ENCODE measurements at regions not wholly inside any gene's neighbourhood (a gene's known extent, or its start where the extent isn't known, plus 50 kb on each side); places are given as distances from the start of the nearest gene placed in this dataset.
"Not testable (repeated sequence)": the region's sequence is repeated elsewhere in the genome, so short reads cannot be mapped to it uniquely, and the experiment has no call there.

DNA sequence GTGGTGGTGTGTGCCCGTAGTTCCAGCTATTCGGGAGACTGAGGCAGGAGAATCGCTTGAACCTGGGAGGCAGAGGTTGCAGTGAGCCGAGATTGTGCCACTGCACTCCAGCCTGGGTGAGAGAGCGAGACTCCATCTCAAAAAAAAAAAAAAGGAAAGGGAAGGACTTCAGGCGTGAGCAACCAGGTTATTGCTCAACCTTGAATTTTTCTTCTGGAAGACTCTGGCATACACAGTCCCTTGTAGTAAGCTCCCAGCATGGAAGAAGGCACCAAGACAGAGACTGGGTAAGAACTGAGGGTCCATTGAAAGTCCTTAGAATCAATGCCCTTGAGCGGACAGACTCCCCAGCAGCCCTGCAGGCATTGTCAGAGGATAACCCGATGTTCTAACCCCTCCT, 75.0 kb downstream of the C9orf50 start:
- DNase-seq (ENCODE audit: low read depth): not testable (repeated sequence)

DNA sequence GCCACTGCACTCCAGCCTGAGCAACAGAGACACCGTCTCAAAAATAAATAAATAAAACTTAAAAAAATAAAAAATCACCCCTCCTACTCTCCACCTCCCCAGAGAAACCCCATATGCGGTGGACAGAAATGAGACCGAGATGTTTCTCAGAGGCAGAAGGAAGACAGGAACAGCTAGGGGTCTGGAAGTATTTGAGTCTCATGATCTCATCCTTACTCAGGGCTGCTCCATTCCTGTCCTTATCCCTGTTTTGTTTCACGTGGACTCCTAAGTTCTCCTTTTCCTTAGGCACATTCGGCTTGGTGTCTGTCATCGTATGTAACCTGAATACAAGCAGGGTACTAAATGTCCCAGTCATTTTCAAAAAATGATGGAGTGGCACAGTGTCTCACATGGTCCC, 76.1 kb downstream of the C9orf50 start:
- DNase-seq (ENCODE audit: low read depth): no peak

DNA sequence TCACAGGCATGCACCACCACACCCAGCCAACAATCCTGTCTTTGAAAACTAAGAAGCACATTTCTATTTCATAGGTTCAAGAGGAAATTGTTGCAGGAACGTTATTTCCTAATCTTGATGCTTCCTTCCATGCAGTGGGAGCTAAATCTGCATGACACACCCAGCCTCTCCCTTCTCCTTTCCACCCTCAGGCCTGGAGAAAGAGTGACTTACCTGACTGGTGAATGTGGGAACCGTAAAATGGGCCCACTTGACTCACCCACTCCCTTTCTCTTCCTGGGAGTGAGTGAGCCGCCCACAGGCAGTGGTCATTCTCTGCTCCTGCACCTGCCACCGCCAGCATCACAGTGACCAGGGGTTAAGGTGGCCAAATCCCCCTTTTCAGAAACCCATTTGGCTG, 78.2 kb downstream of the C9orf50 start:
- no peak for DNase-seq (ENCODE audit: low read depth)

DNA sequence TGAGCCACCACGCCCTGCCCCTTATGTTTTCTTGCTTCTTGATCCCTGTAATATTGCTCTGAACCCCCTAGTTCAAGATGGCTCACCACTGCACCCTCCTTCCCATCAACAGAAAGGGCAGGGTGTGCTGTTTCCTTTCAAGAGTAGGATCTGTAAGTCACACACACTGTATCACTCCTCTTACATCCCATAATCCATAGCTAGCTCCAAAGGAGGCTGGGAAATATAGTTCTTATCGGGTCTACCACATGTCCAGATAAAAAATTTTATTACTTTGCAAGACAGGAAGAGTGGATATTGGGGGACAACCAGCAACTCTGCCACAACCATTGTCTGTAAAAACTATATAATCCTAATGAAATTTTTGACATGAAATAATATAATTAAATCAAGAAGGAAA, 79.6 kb downstream of the C9orf50 start:
- DNase-seq (ENCODE audit: low read depth): no peak

DNA sequence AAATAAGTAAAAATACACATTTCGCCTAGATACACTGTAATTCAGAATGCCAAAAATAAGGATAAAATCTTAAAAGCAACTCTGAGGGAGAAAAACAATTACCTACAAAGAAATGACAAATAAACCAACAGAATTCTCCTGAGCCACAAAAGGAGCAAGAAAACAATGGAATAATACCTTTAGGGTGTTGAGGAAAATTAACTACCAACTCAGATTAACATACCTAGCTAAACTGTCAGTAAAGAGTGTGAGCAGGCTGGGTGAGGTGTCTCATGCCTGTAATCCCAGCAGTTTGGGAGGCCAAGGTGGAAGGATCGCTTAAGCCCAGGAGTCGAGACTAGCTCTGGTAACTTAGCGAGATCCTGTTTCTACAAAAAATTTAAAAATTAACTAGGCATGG, 81.5 kb downstream of the C9orf50 start:
- no peak for DNase-seq (ENCODE audit: low read depth)

DNA sequence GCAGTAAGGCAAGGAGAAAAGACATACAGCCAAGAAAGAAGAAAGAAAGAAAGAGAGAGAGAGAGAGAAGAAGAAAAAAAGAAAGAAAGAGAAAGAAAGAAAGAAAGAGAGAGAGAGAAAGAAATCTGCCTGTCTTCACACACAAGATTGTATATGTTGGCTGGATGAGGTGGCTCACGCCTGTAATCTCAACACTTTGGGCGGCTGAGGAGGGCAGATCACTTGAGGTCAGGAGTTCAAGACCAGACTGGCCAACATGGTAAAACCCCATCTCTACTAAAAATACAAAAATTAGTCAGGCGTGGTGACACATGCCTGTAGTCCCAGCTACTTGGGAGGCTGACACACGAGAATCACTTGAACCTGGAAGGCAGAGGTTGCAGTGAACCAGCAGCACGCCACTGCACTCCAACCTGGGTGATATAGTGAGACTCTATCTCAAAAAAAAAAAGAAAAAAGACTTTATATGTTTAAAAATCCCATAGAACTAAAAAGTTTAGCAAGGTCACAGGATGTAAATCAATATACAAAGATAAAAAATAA, 89.0 kb downstream of the C9orf50 start:
- DNase-seq (ENCODE audit: low read depth): not testable (repeated sequence)

DNA sequence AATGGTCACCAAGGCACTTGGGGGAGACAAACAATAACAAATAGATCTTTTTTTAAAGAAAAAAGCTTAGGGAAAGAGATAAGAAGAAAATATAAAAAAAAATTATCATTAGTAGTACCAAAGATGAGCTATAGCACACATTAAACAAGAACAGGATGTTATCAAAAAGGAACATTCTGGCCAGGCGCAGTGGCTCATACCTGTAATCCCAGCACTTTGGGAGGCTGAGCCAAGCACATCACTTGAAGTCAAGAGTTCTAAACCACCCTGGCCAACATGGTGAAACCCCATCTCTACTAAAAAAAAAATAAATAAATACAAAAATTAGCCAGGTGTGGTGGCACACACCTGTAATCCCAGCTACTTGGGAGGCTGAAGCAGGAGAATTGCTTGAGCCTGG, 92.9 kb downstream of the C9orf50 start:
- DNase-seq (ENCODE audit: low read depth): not testable (repeated sequence)

DNA sequence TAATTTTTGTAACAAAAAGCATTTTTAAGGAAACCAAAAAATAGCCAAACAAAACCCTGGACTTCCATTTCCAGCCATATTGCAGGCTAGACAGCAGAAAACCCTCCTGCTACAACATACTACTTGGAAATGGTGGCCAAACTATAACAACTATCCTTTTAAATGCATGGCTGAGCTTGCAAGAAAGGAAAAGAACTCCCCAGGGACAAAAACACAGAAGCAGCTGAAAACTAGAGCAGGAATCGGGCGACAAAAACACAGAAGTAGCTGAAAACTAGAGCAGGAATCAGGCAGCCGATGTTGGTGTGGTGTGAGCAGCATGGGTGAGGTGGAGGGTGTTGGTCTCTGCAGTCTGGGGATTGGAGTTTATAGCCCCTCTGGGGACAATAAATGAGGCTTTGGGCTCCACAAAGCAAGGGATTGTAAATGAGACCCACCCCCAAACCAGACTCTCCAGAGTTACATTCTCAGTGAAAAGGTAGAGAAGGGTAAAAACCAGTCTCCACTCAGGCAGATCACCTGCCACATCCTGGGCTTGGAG, 95.2 kb downstream of the C9orf50 start:
- DNase-seq (ENCODE audit: low read depth): no peak

DNA sequence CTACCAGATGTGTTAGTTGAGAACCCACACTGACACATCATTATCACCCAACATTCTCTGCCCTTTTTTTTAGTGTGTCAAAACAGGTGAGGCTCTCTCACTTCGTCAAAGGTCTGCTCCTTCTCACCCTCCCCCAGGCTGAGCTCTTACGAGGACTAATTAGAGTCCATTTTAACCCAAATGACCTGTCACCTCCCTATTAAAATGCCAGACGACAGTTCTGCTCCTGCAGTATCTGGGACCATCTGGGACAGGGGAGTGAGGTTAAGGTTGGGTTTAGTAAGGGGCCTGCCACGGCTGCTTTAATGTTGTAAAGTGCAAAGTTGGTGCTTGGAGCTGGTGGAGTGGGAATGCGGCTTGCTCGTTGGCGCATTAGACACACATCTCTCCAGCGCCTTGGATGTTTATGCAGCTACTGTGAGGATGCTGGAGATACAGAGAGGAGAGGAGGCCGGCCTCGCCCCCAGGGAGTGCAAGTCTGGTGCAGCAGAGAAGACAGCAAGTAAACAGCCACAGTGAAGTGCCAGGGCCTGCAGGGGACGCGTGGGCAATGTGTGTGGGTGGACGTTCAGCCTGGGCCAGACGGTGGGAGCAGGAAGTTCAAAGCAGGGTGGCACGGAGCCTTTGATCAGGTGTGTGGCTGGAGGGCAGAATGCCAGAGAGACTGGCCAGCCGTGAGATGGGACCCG, 96.2 kb downstream of the C9orf50 start:
- DNase-seq (ENCODE audit: low read depth): no peak

DNA sequence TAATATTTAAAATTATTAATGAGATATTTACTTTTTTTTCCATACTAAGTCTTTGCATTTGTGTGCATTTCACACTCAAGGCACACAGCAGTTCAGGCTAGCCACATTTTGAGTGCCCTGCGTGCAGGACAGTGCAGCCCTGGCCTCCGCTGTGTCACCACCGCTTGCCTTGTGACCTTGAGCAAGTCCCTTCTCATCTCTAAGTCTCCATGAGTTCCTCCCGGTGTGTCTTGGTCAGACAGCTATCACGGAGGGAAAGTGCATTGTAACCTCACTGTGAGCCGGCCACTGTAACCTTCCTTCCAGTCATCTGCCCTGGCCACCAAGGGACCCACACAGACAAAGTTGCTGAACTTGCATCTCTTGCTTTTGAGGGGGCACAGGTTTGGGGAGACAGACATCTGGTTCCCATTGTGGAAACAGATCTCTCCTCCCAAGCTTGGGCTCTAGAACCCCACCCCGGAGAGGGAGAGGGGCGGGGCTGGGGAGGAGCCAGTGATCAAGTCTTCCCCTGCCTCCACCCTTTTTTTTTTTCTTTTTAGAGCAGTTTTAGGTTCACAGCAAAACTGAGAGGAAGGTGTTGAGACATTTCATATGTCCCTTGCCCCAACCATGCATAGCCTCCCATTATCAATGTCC, 96.8 kb downstream of the C9orf50 start:
- no peak for DNase-seq (ENCODE audit: low read depth)

DNA sequence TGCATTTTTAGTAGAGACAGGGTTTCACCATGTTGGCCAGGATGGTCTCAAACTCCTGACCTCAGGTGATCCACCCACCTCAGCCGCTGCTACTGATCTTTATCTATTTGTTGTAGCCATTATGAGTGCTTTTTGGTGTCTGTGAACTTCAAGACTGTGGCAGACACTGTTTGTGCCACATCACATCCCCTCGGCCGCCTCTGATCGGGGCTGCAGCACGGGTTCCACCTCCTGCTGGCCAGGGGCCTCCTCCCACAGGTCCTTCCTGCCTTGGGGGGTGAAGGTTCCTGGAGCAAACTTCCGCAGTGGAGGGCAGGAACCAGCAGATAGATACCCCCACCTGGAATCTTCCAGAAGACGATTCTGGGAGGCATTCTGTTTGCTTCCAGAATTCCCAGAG, 98.5 kb downstream of the C9orf50 start:
- no peak for DNase-seq (ENCODE audit: low read depth)

DNA sequence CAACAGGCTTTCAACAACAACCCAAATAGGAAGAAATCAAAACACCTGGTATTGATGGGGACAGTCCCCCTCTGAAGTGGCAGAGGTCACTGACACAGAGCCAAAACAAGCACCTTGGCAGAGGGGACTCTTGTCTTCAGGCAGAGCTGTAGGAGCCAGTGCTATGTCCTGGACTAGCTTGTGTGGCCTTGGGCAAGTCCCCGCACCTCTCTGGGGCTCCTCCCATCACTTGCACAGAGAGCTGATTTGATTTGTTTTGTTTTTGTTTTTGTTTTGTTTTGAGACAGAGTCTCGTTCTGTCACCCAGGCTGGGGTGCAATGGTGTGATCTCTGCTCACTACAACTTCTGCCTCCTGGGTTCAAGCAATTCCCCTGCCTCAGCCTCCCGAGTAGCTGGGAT, 100.8 kb downstream of the C9orf50 start:
- DNase-seq (ENCODE audit: low read depth): no peak

DNA sequence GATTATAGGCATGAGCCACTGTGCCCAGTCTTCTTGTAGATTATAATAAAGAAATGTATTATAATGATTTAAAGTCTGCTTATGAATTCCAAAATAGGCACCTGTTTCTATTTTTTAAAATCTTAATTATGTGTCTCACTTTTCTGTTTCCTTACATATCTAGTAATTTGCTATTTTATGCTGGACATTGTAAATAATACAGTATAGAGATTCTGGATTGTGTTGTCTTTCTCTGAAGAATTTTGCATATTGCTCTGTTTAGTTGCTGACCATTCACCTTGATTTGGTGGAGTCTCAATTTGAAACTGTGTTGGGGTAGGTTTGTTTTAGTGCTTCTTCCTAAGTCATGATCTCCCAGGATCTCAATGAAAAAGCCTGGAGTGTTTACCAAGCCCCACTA, 102.8 kb downstream of the C9orf50 start:
- no peak for DNase-seq (ENCODE audit: low read depth)

DNA sequence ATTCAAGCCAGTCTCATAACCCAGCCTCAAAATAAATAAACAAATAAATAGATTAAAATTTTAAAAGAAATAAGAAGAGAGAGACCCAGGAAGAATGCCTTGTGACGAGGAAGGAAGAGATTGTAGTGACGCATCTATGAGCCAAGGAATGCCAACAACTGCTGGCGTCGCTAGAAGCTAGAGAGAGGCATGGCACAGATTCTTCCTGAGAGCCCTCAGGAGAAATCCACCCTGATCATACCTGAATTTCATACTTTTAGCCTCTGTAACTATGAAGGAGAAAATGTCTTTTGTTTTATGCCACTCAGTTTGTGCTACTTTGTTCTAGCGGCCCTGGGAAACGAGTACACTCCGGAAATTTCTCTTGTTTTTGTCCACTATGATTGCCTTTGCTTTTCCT, 103.9 kb downstream of the C9orf50 start:
- no peak for DNase-seq (ENCODE audit: low read depth)

DNA sequence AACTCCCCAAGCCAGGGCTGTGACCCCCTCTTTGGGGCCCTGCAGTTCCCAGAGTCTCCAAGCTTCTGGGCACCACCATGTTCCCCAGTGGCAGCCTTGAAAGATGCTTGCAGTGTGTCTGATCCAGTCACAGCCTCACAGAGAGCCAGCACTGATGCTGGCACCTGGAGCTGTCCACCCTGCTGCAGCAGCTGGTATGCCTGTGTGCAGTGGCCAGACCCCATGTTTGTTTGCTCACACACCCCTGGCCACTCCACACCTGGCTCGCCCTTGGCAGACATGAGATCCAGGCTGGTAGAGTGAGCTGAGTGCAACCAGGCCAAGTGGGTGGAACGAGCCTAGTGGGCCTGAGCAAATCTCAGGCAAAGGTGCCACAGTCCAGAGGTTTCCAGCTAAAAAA, 106.0 kb downstream of the C9orf50 start:
- DNase-seq (ENCODE audit: low read depth): no peak

DNA sequence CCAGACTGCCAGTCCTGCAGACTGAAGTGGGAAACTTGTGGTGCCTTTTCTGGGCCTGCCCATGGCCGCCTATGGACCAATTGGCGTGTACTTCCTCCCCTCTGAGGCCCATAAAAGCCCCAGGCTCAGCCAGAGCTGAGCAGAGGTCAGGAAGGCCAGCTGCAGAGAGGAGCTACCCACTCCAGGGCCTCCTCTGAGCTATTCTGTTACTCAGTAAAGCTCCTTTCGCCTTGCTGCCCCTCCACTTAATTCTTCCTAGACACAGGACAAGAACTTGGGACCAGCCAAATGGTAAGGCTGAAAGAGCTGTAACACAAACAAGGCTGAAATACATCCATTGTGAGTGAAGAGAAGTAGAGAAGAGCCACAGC, 106.4 kb downstream of the C9orf50 start:
- no peak for DNase-seq (ENCODE audit: low read depth)

DNA sequence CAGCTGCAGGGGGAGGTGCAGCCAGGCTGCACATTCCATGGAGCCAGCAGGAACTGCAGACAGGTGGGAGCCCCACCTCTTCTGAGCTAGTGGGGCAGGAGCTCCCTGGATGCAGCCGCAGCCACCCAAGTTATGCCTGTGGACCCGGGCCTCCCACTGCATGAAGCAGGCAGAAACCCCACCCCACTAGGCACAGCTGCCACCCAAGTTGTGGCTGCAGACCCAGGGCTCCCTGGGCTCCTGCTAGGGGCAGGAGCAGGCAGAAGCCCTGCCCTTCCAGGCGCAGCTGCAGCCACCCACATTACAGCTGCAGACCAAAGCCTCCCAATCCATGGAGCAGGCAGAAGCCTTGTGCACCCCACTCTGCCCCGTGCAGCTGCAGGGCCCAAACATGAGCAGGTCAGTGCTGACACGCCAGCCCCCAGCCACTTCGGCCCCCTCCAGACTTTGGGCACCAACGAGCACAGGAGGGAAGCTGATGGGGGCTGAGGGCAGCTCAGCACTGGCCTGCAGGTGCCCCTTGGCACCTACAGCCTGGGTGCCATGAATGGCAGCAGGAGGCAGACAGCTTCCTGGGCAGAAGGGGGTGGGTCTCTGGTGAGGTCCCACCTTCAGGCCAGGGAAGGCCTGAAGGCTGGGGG, 106.9 kb downstream of the C9orf50 start:
- no peak for DNase-seq (ENCODE audit: low read depth)

DNA sequence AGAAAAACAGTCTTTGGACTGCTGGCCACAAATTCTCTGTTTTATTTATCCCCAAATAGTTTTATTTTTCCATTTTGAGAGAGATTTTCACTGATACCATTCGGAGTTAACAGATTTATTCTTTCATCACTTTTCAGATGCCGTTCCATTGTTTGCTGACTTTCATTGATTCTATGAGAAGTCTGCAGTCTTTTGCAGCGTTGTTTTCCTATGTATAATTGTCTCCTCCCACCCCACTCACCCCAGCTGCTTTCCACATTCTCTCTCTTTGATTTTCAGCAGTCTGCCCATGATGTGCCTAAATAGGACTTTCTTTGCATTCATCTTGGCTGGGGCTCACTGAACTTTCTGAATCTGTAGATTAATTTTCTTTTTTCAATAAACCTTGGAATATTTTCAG, 107.6 kb downstream of the C9orf50 start:
- no peak for DNase-seq (ENCODE audit: low read depth)

DNA sequence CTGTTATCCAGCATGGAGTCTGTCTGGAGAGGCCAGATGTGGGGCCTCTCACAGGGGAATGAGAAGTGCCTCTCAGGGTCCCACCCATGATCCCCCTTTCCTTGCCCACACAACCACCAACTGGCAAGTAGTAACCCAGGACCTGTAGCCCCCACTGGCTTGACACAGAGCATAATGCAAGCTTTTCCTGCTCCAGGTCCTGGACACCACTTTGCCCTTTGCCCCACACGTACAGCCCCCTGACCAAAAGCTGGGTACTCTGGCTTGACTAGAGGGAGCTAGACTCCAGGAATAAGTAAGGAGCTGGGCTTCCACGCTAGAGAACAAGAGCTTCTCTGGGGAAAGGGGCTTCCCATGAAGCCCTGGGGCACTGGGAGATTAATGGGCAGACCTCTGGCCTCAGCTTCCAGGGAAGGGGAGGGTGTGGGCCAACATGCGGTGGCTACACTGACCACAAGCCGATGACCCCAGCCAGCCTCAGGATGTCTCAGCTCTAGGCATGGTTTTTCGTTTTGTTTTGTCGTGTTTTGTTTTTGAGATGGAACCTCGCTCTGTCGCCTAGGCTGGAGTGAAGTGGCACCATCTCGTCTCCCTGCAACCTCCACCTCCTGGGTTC, 109.5 kb downstream of the C9orf50 start:
- DNase-seq (ENCODE audit: low read depth): no peak

DNA sequence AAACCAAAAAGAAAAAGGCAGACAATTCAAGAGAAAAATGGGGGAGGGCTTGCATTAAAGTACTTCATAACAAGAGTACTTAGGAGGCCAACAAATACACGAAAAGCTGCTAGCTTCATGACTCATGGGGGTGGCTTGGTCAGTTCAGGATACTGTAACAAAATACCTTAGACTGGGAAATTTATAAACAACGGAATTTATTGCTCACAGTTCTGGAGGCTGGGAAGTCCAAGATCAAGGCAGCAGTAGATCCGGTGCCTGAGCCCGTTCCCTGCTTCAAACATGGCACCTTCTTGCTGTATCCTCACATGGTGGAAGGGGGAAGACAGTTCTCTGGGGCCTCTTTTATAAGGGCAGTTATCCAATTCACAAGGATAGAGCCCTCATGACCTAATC, 111.4 kb downstream of the C9orf50 start:
- DNase-seq (ENCODE audit: low read depth): no peak

DNA sequence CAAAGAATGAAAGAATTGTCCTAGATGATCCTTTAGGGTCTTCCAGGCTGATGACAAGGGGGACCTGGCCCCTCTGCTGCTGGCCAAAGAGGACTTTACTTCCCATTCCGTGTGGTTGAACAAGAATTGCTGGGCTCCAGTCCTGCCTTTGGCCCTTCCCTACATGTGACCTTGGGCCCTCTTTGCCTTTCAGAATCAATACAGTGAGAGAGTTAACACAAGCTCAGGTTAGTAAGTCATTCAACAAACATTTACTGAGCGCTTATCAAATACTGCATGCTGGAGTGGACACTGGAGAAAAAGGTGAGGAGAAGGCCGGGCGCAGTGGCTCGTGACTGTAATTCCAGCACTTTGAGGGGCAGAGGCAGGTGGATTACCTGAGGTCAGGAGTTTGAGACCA, 113.1 kb downstream of the C9orf50 start:
- no peak for DNase-seq (ENCODE audit: low read depth)

DNA sequence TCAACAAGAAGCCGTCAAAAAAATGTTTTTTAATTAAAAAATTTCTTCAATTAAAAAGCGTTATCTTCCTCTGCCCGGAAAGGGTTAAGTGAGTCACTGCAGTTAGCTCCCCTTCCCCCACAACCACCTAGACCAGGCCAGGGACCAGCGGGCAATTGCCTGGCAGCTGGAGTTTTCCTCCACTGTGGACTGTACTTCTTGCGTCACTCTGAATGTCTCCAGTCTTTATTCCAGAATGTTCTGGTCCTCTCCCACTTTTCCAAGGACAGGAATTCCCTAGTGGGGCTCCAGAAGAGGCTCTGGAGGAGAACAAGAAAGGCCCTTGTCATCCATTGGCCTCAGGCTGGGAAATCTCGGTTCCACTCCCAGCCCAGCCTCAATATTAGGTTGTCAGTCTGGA, 114.0 kb downstream of the C9orf50 start:
- no peak for DNase-seq (ENCODE audit: low read depth)
